ENCODE measurements at regions not wholly inside any gene's neighbourhood (a gene's known extent, or its start where the extent isn't known, plus 50 kb on each side); places are given as distances from the start of the nearest gene placed in this dataset.
A peak's percentile ranks its signal among the peaks of the same experiment; 100 is the strongest.

GRCh38 chr1:229194096-229194495, 76.8 kb upstream of the RAB4A start:
- no peaks in the 10 kb centered on the region for H3K36me3 Mint-ChIP-seq (ENCODE audit: low read depth)
- peaks cover 5% of the 10 kb centered on the region for H3K4me1 Mint-ChIP-seq (ENCODE audit: low read depth)
- H3K27me3 Mint-ChIP-seq (ENCODE audit: insufficient read depth): peaks cover 22% of the 10 kb centered on the region
- no peaks in the 10 kb centered on the region for H3K9me3 Mint-ChIP-seq
- DNase-seq (ENCODE audit: low spot score): no peak
- H3K4me3 Mint-ChIP-seq: no peak overlapping the region
- H3K27ac Mint-ChIP-seq: no peak overlapping the region
- intact Hi-C loops (cut with micrococcal nuclease): no loop called here

GRCh38 chr1:229195246-229195645, 75.7 kb upstream of the RAB4A start:
- Mint-ChIP-seq H3K4me1 (ENCODE audit: low read depth) (peaks cover 13% of the 10 kb centered on the region), H3K27ac (no peak overlapping the region), H3K36me3 (ENCODE audit: low read depth) (no peaks in the 10 kb centered on the region), H3K27me3 (ENCODE audit: insufficient read depth) (peaks cover 17% of the 10 kb centered on the region), H3K4me3 (no peak overlapping the region), H3K9me3 (no peaks in the 10 kb centered on the region)
- DNase-seq (ENCODE audit: low spot score): no peak
- intact Hi-C loops (cut with micrococcal nuclease): no loop called here

DNA sequence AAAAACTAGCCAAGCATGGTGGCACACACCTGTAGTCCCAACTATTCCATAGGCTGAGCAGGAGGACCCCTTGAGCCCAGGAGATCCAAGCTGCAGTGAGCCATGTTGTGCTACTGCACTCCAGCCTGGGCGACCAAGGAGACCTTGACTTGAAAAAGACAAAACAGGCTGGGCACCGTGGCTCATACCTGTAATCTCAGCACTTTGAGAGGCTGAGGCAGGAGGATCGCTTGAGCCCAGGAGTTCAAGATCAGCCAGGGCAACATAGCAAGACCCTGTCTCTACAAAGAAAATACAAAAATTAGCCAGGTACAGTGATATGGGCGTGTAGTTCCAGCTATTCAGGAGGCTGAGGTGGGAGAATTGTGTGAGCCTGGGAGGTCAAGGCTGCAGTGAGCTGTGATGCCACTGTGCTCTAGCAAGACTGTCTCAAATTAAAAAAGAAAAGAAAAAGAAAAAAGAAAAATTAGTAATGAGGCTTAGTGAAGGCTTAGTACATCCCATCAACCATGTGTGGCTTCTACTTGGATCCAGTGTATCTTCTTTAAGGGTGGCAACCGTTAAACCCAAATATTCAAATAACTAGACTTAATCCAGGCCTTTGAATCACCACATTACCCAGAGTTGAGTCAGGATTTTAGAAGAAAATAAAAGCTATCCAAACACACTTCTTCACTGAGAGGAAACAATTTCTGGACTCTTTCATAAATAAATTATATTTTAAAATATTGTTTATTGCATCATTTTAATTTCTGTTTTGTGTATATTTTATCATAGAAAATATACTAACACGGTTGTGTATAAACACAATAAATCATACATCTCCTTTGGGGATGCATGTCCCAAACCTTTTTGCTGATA, 74.3 kb upstream of the RAB4A start:
- intact Hi-C loops (cut with micrococcal nuclease): no loop called here
- Mint-ChIP-seq H3K9me3 (no peaks in the 10 kb centered on the region), H3K27me3 (ENCODE audit: insufficient read depth) (peaks cover 13% of the 10 kb centered on the region), H3K27ac (no peak overlapping the region), H3K4me1 (ENCODE audit: low read depth) (peaks cover 15% of the 10 kb centered on the region), H3K4me3 (no peak overlapping the region), H3K36me3 (ENCODE audit: low read depth) (no peaks in the 10 kb centered on the region)
- no peak for DNase-seq (ENCODE audit: low spot score)

GRCh38 chr1:229197265-229197585, 73.7 kb upstream of the RAB4A start:
- intact Hi-C loops (cut with micrococcal nuclease): no loop called here
- peaks cover 13% of the 10 kb centered on the region for H3K27me3 Mint-ChIP-seq (ENCODE audit: insufficient read depth)
- peaks cover 15% of the 10 kb centered on the region for H3K4me1 Mint-ChIP-seq (ENCODE audit: low read depth)
- no peak for DNase-seq (ENCODE audit: low spot score)
- H3K36me3 Mint-ChIP-seq (ENCODE audit: low read depth): no peaks in the 10 kb centered on the region
- H3K9me3 Mint-ChIP-seq: no peaks in the 10 kb centered on the region
- no peak overlapping the region for H3K27ac Mint-ChIP-seq
- no peak overlapping the region for H3K4me3 Mint-ChIP-seq

DNA sequence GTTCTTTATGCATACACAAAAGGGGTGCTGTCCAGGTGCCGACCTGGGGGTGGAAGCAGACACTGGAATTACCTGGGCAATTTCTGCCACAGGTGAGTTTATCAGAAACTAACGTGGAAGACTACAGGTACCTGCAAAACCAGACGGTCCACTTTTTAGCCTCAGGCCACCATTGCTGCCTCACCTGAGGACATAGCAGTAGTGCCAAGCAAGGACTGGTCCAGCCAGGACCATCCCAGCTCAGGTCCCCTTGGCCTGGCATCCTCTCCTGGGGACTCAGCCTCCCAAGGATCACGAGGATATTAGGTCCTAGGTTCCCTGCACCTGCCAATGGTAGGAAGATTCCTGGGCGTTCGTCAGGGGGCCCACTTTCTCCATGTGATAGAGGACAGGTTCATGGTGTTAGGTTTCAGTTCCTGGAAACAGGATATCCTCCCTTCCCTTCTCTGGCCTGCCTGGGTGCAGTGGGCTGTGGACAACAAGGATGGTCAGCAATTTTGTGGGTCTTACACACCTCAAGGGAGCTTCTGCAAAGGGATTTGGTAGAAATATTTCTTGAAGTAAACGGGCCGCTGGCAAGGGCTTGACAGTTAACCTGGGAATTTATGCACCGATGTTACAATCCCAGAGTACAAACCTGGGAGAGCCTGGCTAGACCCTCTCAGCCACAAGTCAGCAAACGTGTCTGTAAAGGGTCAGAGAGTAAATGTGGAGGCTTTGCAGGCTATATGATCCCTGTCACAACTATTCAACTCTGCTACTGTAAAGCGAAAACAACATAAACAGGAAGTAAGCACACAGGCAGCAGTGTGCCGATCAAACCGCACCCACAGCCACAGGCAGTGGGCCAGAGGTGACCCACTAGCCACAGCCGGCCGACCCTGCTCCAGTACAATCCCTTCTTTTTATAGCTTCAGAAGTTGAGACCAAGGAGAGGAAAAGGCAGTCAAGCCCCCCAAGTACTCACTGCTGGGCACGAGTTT, 71.4 kb upstream of the RAB4A start:
- Mint-ChIP-seq H3K4me1 (ENCODE audit: low read depth) (peaks cover 15% of the 10 kb centered on the region), H3K36me3 (ENCODE audit: low read depth) (no peaks in the 10 kb centered on the region), H3K4me3 (no peak overlapping the region), H3K27me3 (ENCODE audit: insufficient read depth) (peaks cover 12% of the 10 kb centered on the region), H3K9me3 (no peaks in the 10 kb centered on the region), H3K27ac (no peak overlapping the region)
- peak; percentile 13 for DNase-seq (ENCODE audit: low spot score)
- intact Hi-C loops (cut with micrococcal nuclease): no loop called here

DNA sequence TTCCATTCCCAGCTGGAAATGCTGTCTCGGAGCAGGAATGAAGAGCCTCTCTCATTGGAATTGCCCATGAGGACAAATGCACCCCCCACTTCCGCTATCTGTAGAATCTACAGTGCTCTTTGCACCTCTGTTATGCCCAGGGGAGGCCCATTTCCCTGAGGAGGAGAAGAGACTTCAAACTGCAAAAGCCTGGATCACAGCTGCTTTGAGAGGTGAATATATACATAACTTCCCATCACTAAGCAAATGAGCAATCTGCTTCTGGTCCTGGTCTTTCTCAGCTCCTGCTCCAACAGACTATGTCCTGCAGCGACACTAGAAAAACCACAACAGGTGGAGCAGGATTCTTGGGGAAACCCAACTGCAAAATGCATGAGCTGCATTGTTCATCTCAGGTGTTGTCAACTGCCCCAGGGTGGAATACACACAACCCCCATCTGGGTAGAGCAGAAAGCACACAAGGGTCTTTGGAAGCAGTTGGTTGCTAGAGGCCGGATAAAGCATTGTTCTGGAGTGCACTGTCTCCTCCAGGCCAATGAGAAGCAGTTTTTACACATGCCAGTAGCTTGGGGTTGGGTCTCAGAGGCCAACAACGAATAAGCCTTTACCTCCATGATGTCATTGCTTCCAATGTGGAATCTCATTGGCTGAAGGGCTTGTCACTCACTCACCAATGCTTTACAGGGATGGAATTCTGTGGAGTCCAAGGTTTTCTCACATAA, 67.7 kb upstream of the RAB4A start:
- no peak overlapping the region for H3K4me3 Mint-ChIP-seq

GRCh38 chr1:229203991-229204632, 66.8 kb upstream of the RAB4A start:
- peaks cover 16% of the 10 kb centered on the region for H3K27me3 Mint-ChIP-seq (ENCODE audit: insufficient read depth)
- no peaks in the 10 kb centered on the region for H3K9me3 Mint-ChIP-seq
- intact Hi-C loops (cut with micrococcal nuclease): no loop called here
- DNase-seq (ENCODE audit: low spot score): no peak
- H3K36me3 Mint-ChIP-seq (ENCODE audit: low read depth): no peaks in the 10 kb centered on the region
- H3K4me3 Mint-ChIP-seq: no peak overlapping the region
- H3K27ac Mint-ChIP-seq: no peak overlapping the region
- peaks cover 15% of the 10 kb centered on the region for H3K4me1 Mint-ChIP-seq (ENCODE audit: low read depth)

More for the DNA sequence above, 67.7 kb upstream of the RAB4A start:
- H3K36me3 Mint-ChIP-seq (ENCODE audit: low read depth): no peaks in the 10 kb centered on the region
- H3K9me3 Mint-ChIP-seq: no peaks in the 10 kb centered on the region
- no peak for DNase-seq (ENCODE audit: low spot score)
- no peak overlapping the region for H3K27ac Mint-ChIP-seq
- H3K4me1 Mint-ChIP-seq (ENCODE audit: low read depth): peaks cover 20% of the 10 kb centered on the region
- intact Hi-C loops (cut with micrococcal nuclease): no loop called here
- H3K27me3 Mint-ChIP-seq (ENCODE audit: insufficient read depth): peaks cover 16% of the 10 kb centered on the region

DNA sequence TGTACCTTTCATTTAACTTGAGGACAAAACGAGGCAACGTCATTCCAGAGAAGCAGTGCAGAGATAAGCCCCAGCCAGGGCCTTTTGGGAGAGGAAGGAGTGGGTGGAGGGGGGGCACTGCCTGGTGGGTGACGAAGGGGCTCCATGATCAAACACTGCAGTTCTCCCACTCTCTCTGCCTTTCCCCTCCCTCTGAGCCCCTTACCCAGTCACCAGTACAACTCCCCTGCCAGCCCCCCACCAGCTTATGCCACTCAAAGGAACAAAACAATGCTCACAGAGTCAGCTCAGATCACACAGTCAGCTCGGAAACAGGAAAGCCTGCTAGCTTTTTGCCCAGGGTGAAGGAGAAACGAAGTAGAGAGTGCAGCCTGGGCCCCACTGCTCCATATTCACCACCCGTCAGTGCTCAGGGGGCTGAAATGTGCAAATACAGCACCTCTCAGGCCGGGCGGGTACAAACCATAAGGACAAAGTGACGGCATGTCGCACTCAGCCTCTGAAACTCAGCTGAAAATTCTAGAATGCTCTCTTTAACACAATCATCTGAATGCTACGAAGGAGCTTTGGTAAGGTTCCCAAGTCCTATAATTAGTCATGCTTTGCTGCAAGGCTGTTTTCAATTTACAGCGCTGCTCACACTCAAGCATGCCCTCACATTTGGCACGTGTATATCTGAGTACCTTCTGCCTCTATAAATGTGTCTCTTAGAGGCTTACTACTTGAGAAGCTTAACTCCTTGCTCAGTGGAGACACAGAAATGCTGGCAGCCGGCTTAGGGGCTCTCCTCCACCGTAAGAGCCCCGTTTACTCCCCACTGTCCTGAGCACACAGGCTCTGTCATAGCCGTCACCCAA, 65.8 kb upstream of the RAB4A start:
- no peak overlapping the region for H3K27ac Mint-ChIP-seq
- peaks cover 18% of the 10 kb centered on the region for H3K27me3 Mint-ChIP-seq (ENCODE audit: insufficient read depth)
- no peaks in the 10 kb centered on the region for H3K36me3 Mint-ChIP-seq (ENCODE audit: low read depth)
- intact Hi-C loops (cut with micrococcal nuclease): no loop called here
- no peaks in the 10 kb centered on the region for H3K9me3 Mint-ChIP-seq
- no peak for DNase-seq (ENCODE audit: low spot score)
- peaks cover 8% of the 10 kb centered on the region for H3K4me1 Mint-ChIP-seq (ENCODE audit: low read depth)
- no peak overlapping the region for H3K4me3 Mint-ChIP-seq

DNA sequence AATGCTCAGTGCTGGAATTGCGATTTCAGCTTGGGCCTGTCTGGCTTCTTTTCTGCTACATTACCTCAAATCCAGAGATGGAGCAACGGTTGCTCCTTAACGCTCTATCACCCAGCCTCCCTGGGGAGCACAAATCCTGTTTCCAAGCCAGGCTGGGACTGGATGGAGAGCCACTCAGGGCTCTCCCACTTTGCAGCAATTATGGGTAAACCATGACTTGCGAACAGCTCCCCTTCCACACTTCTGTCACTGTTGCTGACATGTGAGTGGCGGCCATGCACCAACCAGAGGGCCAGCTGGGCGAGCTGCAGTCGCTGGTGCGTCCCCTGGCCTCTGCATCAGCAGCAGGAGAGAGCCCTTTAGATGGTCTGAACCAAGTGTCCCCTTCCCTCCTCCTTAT, 65.1 kb upstream of the RAB4A start:
- intact Hi-C loops (cut with micrococcal nuclease): no loop called here
- Mint-ChIP-seq H3K27me3 (ENCODE audit: insufficient read depth) (peaks cover 18% of the 10 kb centered on the region), H3K36me3 (ENCODE audit: low read depth) (no peaks in the 10 kb centered on the region)

DNA sequence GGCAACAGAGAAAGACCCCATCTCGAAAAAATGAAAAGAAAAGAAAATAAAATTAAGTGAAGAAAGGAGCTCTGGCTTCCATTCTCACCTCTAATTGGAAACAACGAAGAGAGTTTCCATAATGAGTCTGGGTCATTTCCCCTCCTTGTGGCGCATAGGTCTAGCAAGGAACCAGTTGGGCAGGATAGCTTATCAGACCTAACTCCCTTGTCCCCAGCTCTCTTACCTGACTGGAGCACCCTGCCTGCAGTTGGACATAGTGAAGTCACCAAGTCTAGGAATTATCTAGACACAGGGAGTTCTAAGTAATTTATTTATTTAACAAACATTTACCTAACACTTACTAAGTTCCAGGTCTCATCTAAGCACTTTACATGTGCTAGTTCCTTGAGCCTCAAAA, 63.0 kb upstream of the RAB4A start:
- Mint-ChIP-seq H3K36me3 (ENCODE audit: low read depth) (no peaks in the 10 kb centered on the region), H3K9me3 (no peaks in the 10 kb centered on the region), H3K27me3 (ENCODE audit: insufficient read depth) (peaks cover 18% of the 10 kb centered on the region), H3K4me3 (no peak overlapping the region), H3K27ac (no peak overlapping the region), H3K4me1 (ENCODE audit: low read depth) (peaks cover 5% of the 10 kb centered on the region)
- DNase-seq (ENCODE audit: low spot score): no peak
- intact Hi-C loops (cut with micrococcal nuclease): no loop called here

More for the DNA sequence above, 65.1 kb upstream of the RAB4A start:
- Mint-ChIP-seq H3K27ac (no peak overlapping the region), H3K9me3 (no peaks in the 10 kb centered on the region), H3K4me3 (no peak overlapping the region), H3K4me1 (ENCODE audit: low read depth) (peaks cover 5% of the 10 kb centered on the region)
- no peak for DNase-seq (ENCODE audit: low spot score)

- DNase-seq (ENCODE audit: low spot score): no peak
- intact Hi-C loops (cut with micrococcal nuclease): no loop called here
- Mint-ChIP-seq H3K4me1 (ENCODE audit: low read depth) (peaks cover 5% of the 10 kb centered on the region), H3K4me3 (no peak overlapping the region), H3K27ac (no peak overlapping the region), H3K36me3 (ENCODE audit: low read depth) (no peaks in the 10 kb centered on the region), H3K27me3 (ENCODE audit: insufficient read depth) (peaks cover 18% of the 10 kb centered on the region), H3K9me3 (no peaks in the 10 kb centered on the region)
Measured at GRCh38 chr1:229208481-229208880, 62.4 kb upstream of the RAB4A start.

DNA sequence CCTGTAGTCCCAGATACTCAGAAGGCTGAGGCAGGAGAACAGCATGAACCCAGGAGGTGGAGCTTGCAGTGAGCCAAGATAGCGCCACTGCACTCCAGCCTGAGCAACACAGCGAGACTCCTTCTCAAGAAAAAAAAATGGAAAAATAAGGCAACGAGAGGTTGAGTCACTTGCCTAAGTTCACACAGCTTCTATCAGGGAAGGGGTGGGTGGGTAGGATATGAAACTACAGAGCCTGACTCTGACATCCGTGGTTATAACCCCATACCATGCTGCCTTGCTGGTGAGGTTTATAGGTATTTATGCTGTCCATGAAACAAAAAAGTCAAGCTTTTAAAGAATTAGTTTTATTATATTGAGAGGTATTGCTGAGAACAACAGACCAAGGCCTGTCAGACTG, 61.5 kb upstream of the RAB4A start:
- no peaks in the 10 kb centered on the region for H3K36me3 Mint-ChIP-seq (ENCODE audit: low read depth)
- H3K27ac Mint-ChIP-seq: no peak overlapping the region
- H3K9me3 Mint-ChIP-seq: no peaks in the 10 kb centered on the region
- intact Hi-C loops (cut with micrococcal nuclease): no loop called here
- H3K4me1 Mint-ChIP-seq (ENCODE audit: low read depth): peaks cover 5% of the 10 kb centered on the region
- no peak for DNase-seq (ENCODE audit: low spot score)
- H3K27me3 Mint-ChIP-seq (ENCODE audit: insufficient read depth): peaks cover 11% of the 10 kb centered on the region
- no peak overlapping the region for H3K4me3 Mint-ChIP-seq
